Left cardiac atrium (tissue), 4 donors: ENCODE measurements at regions not wholly inside any gene's neighbourhood (a gene's known extent, or its start where the extent isn't known, plus 50 kb on each side); places are given as distances from the start of the nearest gene placed in this dataset.
A peak's percentile ranks its signal among the peaks of the same experiment; 100 is the strongest.

Source experiments
- ATAC-seq, 2 donors: fragments of 200-7000 bp; cut with Tn5 transposase; one replicate each; pipeline ENCODE4 v1.9.1; 2020; ENCODE audit warnings: mild to moderate bottlenecking in 2 of 2, moderate library complexity in 2 of 2
- DNase-seq: peaks from one replicate; pipeline ENCODE4 v3.0.0-alpha.2; 2020
- intact Hi-C, 2 donors: fragments of 100-400 bp; cut with DNase I; formaldehyde crosslinking; loops; one replicate each; pipeline versions ENCODE4 v1.14.1 to v1.15.1; 2022 to 2023
- donor health status: DM: no; HTN: yes; CAD: no.
- donor health status: DM: no; HTN: yes; CAD: no; lungs with severe emphysema.
- donor health status: DM: yes; HTN: yes; CAD: no.
- donor health status: Dilated cardiomyopathy.

DNA sequence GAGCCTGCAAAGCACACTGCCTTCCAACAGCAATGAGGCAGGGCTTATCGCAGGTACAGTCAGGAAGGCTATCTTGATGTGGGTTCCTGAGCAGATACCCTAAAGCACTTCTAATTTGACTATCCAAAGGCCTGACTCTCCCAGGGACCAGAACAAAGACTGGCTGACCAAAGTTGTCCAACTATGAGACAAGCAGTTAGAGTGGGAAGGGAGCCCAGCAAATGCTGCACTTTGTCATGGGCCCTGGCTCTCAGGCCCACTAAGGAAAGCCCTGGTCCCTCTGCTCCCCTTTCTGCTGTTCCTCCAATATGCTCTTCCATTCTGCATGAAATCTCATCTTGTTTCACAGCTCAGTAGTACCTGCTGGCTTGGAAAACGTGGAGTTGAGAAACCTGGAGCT is 391.0 kb downstream of the RAB28 start:
- ATAC-seq (peak in 1 of 2 donors; percentile 61), DNase-seq (no peak)
- intact Hi-C loops: no loop called here

DNA sequence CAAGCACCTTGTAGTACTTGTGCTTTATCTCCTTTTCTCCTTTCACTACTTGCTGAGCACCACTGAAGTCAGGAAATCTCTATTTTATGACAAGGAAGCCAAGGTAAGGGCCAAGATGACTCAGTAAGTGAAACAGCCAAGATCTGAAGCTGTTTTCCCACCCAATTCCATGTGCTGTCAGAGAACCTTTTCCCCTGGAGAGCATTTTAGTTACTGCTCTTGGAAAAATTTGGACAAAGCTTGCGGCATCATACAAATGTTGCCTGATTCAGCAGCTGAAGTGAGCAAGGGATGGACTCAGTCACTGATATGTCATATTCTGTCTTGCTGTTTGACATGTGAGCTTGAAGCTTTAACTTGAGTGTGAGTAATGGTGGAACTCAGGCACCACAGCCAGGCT is 391.4 kb downstream of the RAB28 start:
- intact Hi-C loops: no loop called here
- DNase-seq (no peak), ATAC-seq (peak in 1 of 2 donors; percentile 86)

DNA sequence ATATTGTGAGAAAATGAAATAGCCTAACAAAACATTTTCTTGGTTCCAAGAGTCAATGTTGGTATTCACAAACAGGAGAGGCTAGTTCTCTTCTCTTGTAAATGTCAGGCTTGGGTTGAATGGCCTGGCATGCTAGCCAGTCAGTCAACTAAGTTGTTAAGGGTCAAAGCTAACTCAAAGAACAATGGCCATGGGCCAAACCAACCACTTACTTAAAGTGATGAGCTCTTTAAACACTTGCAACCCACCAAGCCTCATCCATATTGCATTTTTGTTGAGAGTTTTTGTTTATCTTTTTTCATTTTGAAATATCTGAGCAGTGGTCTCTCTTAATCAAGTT is 394.5 kb downstream of the RAB28 start:
- ATAC-seq: no peak
- intact Hi-C loops: no loop called here

GRCh38 chr4:13088726-13089658 is 395.1 kb downstream of the RAB28 start:
- ATAC-seq: no peak
- intact Hi-C loops: no loop called here

More for the DNA sequence above, 394.5 kb downstream of the RAB28 start:
- no peak for DNase-seq

DNA sequence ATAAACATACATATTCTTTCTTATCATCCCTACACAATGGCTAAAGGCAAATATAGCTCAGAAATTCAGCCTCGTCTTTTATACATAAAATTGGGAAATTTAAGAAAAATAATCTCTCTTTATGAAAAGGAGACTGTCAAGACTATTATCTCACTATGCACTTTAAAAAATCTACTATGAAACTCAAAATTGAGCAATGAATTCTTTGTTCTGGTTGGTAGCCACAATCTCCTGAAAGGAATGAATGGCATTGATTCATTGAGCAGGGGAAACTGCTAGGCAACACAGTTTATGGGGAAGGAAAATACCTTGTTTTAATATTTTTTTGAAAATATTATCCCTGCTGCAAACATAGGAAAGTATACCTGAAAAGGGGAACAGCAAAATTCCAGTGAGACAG is 397.1 kb downstream of the RAB28 start:
- ATAC-seq: no peak
- intact Hi-C loops: no loop called here
- DNase-seq: no peak

More at GRCh38 chr4:13088726-13089658, 395.1 kb downstream of the RAB28 start:
- no peak for DNase-seq

DNA sequence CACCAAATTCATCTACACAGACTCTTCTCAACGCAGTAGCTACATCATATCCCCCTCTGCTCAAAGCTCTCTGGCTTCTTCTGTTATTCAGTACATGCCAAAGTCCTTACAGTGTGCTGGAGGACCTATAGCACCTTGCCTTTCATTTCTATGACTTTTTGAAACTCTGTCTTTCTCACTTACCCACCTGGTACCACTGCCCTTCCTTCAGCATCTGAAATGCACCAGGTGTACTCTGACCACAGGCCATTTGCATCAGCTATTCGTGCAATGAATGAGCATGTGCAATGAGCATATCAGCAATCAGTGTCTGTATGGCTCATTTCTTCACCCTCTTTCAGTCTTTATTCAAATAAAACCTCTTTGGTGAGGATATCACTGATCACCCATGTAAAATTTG is 399.9 kb downstream of the RAB28 start:
- intact Hi-C loops: no loop called here
- no peak for ATAC-seq
- no peak for DNase-seq

DNA sequence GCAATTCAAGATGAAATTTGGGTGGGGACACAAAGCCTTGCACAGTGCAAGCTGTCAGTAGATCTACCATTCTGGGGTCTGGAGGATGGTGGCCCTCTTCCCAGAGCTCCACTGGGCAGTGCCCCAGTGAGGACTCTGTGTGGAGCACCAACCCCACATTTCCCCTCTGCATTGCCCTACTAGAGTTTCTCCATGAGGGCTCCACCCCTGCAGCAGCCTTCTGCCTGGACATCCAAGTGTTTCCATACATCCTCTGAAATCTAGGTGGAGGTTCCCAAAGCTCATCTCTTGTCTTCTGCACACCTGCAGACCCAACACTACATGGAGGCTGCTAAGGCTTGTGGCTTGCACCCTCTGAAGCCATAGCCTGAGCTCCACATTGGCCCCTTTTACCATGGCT is 402.3 kb downstream of the RAB28 start:
- intact Hi-C loops: no loop called here
- no peak for ATAC-seq
- DNase-seq: no peak

- DNase-seq: no peak
- intact Hi-C loops: no loop called here
Observed at GRCh38 chr4:13067077-13067476, 417.1 kb downstream of the RAB28 start.

DNA sequence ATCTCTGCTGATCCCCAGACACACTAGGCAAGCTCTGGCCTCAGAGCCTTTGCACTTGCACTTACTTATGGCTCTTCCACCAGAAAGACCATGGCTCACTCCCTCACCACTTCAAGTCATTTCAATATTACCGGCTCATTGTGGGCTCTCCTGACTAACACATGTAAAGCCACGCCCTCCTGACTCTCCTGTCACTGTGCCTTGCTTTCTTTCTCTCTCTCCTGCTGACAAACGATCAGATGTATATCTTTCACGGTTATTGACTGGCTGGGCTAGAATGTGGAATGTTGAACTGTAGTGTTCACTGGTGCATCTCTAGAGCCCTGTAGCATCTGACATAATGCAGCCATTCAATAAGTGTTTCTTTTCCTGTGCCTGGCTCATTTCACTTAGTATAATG is 425.1 kb downstream of the RAB28 start:
- ATAC-seq: no peak
- intact Hi-C loops: no loop called here

More at GRCh38 chr4:13067077-13067476, 417.1 kb downstream of the RAB28 start:
- ATAC-seq: no peak

DNA sequence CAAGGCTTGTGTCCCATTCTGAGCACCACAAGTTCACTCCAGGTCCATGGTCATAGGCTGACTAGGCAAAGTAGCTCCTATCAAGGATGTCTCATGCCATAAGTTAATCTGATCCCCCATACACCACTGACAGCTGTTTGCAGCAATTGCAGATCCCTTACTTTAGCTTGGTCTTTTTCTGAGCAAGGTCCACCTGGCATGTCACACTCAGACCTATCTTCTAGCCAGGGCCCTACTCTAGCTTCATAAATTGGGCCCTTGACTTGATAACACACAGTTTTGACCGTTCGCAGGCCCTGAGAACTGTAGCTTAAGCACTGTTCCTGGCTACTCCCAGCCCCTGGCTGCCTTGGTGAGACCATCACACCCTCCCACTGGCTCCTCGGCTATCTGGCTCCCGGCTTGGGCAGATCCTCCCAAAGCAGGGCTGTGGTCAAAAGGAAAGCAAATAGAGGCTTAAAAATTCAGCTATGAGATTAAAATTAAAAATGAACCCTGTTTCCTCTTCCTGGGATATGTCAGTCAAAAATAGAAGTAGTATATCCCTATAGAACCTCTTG is 427.4 kb downstream of the RAB28 start:
- DNase-seq (no peak), ATAC-seq (peak in 1 of 2 donors; percentile 37)
- intact Hi-C loops: no loop called here

More for the DNA sequence above, 425.1 kb downstream of the RAB28 start:
- no peak for DNase-seq

DNA sequence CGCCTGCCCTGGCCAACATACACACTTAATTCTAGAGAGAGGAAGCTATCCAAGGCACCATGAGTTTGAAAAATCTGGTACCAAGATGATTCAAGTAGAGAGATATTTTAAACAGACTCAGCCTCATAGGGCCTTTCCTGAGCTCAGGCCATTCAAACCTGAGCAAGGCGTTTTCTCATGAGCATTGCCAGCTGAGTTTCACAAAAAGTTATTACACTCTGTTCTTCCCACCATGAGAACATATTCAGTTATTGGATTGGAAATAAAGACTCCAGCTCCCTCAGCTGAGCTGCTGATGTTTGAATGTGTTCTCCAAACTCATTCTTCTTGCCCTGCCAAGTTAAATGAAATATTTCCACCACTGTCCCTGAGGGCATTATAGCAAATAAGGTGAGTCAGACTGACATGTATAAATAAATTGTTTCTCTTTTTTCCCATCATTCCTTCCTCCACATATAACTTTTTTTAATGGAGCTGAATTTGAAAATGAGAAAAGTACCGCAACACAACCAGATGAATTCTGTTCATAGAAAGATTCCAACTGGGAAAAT is 429.6 kb downstream of the RAB28 start:
- no peak for ATAC-seq
- no peak for DNase-seq
- intact Hi-C loops: no loop called here

DNA sequence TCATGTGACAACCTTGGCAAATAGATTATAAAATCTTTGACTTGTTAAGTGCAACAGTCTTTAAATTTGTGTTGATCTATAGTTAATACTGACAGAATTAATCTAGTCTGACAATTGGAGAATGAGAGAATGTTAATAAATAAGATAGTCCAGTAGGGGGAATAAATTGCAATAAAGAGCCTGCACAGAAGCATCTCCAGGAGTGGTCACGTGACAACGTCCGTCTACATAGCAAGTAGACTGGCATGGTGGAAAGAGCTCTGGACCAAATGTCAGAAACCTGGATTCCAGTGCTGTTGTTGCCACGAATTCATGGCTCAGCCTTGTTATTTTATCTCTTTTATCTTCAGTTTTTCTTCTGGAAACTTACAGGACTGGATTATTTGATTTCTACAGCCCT is 436.5 kb downstream of the RAB28 start:
- intact Hi-C loops: no loop called here
- no peak for DNase-seq
- ATAC-seq: no peak

DNA sequence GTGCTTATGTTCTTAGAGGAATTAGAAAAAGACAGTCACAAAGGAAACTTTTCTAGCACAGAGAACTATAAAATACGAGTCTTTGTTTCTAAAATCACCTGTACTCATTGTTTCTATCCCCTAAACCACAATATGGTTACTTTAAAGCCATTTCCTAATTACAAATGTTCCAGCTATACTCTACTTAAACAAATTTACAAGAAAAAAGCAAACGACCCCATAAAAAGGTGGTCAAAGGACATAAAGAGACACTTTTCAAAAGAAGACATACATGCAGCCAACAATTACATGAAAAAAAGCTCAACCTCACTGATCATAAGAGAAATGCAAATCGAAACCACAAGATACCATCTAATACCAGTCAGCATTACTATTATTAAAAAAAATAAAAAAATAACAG is 447.3 kb downstream of the RAB28 start:
- no peak for ATAC-seq
- intact Hi-C loops: no loop called here
- DNase-seq: no peak

DNA sequence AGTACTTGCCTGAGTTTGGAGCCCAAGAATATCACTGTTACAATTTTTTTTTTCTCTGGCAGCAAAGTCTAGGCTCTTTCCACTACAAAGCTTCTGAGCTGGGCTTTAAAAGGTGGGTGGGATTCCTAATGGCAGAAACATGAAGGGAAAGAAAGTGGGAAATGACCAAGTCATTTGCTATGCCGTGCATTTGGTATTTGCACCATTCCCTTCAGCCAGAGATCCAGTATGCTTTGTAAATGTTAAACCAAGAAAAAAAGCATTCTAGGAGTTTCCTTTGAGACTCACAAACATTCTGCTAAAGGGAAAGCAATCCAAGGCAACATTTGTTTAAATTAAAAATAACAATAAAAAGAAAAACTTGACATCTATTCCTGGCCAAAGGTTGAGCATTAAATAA is 451.2 kb downstream of the RAB28 start:
- ATAC-seq (no peak), DNase-seq (no peak)

GRCh38 chr4:13024147-13025105 is 459.7 kb downstream of the RAB28 start:
- DNase-seq: no peak
- no peak for ATAC-seq
- intact Hi-C loops: no loop called here

More for the DNA sequence above, 451.2 kb downstream of the RAB28 start:
- intact Hi-C loops: no loop called here

DNA sequence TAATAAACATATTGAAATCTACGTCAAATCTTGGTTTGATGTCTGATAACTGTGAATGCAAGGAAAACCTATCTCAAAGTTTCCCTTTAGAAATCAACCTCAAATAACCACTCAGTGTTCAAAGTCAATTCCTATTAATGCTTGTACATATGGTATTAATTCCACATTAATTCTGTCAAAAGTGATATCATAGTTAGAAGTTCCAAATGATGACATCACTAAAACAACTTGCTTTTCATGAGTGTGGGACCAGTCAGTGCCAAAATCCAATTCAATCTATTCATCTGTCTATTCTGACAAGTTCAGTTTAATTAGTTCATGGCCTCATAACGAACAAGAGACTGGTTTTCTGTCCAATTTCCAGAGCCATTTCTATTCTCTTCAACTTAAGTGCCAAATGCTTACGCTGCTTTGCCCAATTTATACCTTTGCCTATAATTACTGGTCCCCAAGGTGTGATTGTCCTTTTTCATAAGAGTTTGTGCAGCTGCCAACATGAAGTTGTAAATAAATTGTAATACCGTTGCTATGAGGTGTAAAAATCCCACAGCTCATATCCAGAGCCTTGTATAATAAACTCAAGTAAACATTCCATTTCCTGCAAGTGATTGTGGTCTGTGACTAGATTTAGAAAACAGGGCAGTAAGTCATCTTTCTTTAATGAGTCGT is 476.2 kb downstream of the RAB28 start:
- DNase-seq (no peak), ATAC-seq (no peak)
- intact Hi-C loops: no loop called here

DNA sequence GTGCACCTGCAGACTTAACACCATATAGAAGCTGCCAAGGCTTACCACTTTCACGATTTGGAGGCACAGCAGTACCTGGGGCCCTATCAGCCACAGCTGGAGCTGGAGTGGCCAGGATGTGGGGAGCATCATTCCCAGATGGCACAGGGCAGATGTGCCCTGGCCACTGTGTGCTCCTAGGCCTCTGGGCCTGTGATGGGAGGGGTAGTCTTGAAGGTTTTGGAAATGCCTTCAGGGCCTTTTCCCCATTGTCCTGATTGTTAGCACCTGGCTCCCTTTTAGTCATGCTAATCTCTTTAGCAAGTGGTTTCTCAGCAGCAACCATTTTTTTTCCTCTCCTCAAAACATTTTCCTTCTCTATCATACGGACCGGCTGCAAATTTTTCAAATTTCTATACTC is 490.2 kb downstream of the RAB28 start:
- intact Hi-C loops: no loop called here
- ATAC-seq: no peak
- no peak for DNase-seq

DNA sequence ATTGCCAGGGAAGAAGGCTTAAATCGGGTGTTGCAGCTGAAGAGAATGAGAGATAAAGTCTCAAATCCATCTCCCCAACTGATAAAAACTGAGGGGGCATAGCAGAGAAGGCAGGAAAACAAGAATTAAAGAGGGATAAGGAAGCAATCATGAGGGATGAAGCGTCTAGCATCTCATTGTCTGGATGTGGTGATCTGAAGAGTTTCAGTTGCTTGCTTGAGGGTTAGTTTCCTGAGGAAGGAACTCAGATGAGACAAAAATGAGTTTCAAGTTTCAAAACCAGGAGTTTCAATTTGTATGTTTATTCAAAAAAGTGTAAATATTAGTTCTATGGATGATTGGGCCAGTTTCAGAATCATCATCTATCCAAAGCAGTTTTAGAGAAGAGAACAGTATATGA is 496.9 kb downstream of the RAB28 start:
- DNase-seq (no peak), ATAC-seq (no peak)
- intact Hi-C loops: no loop called here

DNA sequence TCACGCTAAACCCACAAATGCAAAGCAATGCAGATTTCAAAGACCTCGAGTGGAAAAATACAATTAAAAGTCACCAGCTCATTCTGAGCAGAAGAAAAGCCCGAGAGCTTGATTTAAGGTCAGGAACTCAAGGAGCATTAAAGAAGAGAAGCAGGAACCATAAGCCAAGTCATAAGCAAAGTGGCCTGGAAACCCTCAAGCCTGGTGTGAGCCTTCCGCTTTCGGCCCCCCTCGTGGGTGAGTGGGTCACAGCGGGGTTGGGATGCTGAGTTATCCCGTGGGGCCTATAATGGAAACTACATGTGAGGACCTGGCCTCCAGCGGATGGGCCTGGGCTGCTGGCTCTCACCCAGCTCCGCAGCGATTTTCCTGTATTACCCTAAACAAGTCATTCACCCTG is 504.3 kb downstream of the RAB28 start:
- intact Hi-C loops: no loop called here
- no peak for ATAC-seq
- no peak for DNase-seq
